GM12878 (cell line): ENCODE measurements at regions not wholly inside any gene's neighbourhood (a gene's known extent, or its start where the extent isn't known, plus 50 kb on each side); places are given as distances from the start of the nearest gene placed in this dataset.

ENCODE experiments used
- ATAC-seq: fragments of 200-7000 bp; cut with Tn5 transposase; 3 replicates; pipeline ENCODE4 v1.9.1; 2020; ENCODE audit warnings: mild to moderate bottlenecking, moderate library complexity
- BruUV-seq: library from RNA; stranded (reverse); fragments of 400-500 nt; replicated peaks from 2 replicates; lab custom pipeline; 2021; lab: Mats Ljungman, UMichigan
- CTCF ChIA-PET: fragments of 300-600 bp; sonication (Branson Sonifier 250); formaldehyde crosslinking; extraction: SDS; loops from one replicate; lab custom pipeline; 2021; ENCODE audit warnings: inconsistent platforms; lab: Yijun Ruan, JAX
- POLR2A ChIA-PET: fragments of 350-600 bp; formaldehyde crosslinking; extraction: SDS; loops from one replicate; lab custom pipeline; 2021; ENCODE audit warnings: inconsistent platforms; lab: Charles Lee
- RAD21 ChIA-PET: fragments of 300-600 bp; sonication (Branson Sonifier 250); formaldehyde crosslinking; loops from one replicate; lab custom pipeline; 2023; ENCODE audit warnings: antibody characterized with exemption; ENCODE audit not compliant: unreplicated experiment; lab: Charles Lee
- SMC1A ChIA-PET: fragments of 300-600 bp; sonication (Branson Sonifier 250); formaldehyde crosslinking; loops from one replicate; lab custom pipeline; 2023; ENCODE audit not compliant: unreplicated experiment, uncharacterized antibody; lab: Charles Lee
- DNase-seq: peaks from one replicate; pipeline ENCODE4 v3.0.0-alpha.2; 2011; ENCODE audit warnings: low read depth, low spot score
- FAIRE-seq: peaks from 3 replicates; lab custom pipeline; 2011; peaks lifted over from hg19 to GRCh38; lab: Jason Lieb, UNC
- H2AFZ ChIP-seq: 2 replicates; pipeline ENCODE4 v1.6.0; 2011; ENCODE audit warnings: low read depth, low read length, control low read depth; ENCODE audit not compliant: control insufficient read depth
- H3K27ac ChIP-seq: 2 replicates; pipeline ENCODE4 v1.5.1; 2011; ENCODE audit warnings: control low read depth; ENCODE audit not compliant: control insufficient read depth, insufficient read depth
- H3K27me3 ChIP-seq, 2 experiments: replicated peaks in 1 of 2; 2 replicates each; pipeline versions ENCODE4 v1.6.0 to v1.6.1; 2011; ENCODE audit warnings: low read length in 1 of 2; ENCODE audit not compliant: control insufficient read depth in 2 of 2, insufficient read depth in 2 of 2
- H3K36me3 ChIP-seq, 2 experiments: 2 replicates each; pipeline ENCODE4 v1.5.1; 2011; ENCODE audit warnings: low read length in 1 of 2; ENCODE audit not compliant: control insufficient read depth in 2 of 2, insufficient read depth in 2 of 2
- H3K4me1 ChIP-seq: 2 replicates; pipeline ENCODE4 v1.6.1; 2011; ENCODE audit warnings: mild to moderate bottlenecking, low read length, moderate library complexity, mixed read lengths; ENCODE audit not compliant: control insufficient read depth, insufficient read depth
- H3K4me2 ChIP-seq: 2 replicates; pipeline ENCODE4 v1.6.0; 2011; ENCODE audit warnings: control low read depth; ENCODE audit not compliant: control insufficient read depth, insufficient read depth
- H3K4me3 ChIP-seq: fragments of 200-600 bp; sonication (generic); 2 replicates; pipeline ENCODE4 v1.5.1; 2016
- H3K79me2 ChIP-seq: 2 replicates; pipeline ENCODE4 v1.6.0; 2011; ENCODE audit warnings: low read length; ENCODE audit not compliant: control insufficient read depth, insufficient read depth
- H3K9ac ChIP-seq: 2 replicates; pipeline ENCODE4 v1.8.0; 2011; ENCODE audit warnings: low read length, control low read depth, mixed read lengths; ENCODE audit not compliant: control insufficient read depth, insufficient read depth
- H3K9me3 ChIP-seq: replicated peaks from 3 replicates; pipeline ENCODE4 v1.5.1; 2011; ENCODE audit warnings: mild to moderate bottlenecking, low read length; ENCODE audit not compliant: control insufficient read depth, insufficient read depth
- H4K20me1 ChIP-seq: 2 replicates; pipeline ENCODE4 v1.6.0; 2011; ENCODE audit not compliant: control insufficient read depth, insufficient read depth
- ATF7 ChIP-seq: fragments of 450-650 bp; IDR thresholded peaks from 2 replicates; pipeline ENCODE4 v1.6.1; 2016; ENCODE audit warnings: low read depth, mild to moderate bottlenecking
- BMI1 ChIP-seq: fragments of 450-650 bp; IDR thresholded peaks from 2 replicates; pipeline ENCODE4 v1.6.1; 2016; ENCODE audit warnings: mild to moderate bottlenecking, moderate library complexity, borderline replicate concordance
- EED ChIP-seq: sonication (generic); IDR thresholded peaks from 2 replicates; pipeline ENCODE4 v1.6.1; 2016; ENCODE audit warnings: antibody characterized with exemption, low read depth
- HDGF ChIP-seq: fragments of 450-650 bp; IDR thresholded peaks from 2 replicates; pipeline ENCODE4 v1.6.1; 2016; ENCODE audit warnings: antibody characterized with exemption
- IKZF2 ChIP-seq, 2 experiments: fragments of 450-650 bp; IDR thresholded peaks; 2 replicates each; pipeline ENCODE4 v1.6.1; 2017; ENCODE audit warnings: mild to moderate bottlenecking in 2 of 2, moderate library complexity in 2 of 2
- IRF4 ChIP-seq: IDR thresholded peaks from 2 replicates; pipeline ENCODE4 v1.6.1; 2011; ENCODE audit warnings: low read depth, low read length
- MTA3 ChIP-seq: IDR thresholded peaks from 2 replicates; pipeline ENCODE4 v1.6.1; 2012; ENCODE audit warnings: low read length, inconsistent platforms, borderline replicate concordance
- MXI1 ChIP-seq: fragments of 150-350 bp; IDR thresholded peaks from 2 replicates; pipeline ENCODE4 v1.6.1; 2011; ENCODE audit warnings: low read depth, mild to moderate bottlenecking, inconsistent platforms, low read length, improper control_type of control experiment
- POLR2AphosphoS5 ChIP-seq: IDR thresholded peaks from 2 replicates; pipeline ENCODE4 v1.6.1; 2011; ENCODE audit warnings: mild to moderate bottlenecking, low read length, inconsistent platforms
- RAD51 ChIP-seq: fragments of 450-650 bp; IDR thresholded peaks from 2 replicates; pipeline ENCODE4 v1.6.1; 2016; ENCODE audit warnings: moderate library complexity, mild to moderate bottlenecking, inconsistent platforms
- RBBP5 ChIP-seq: fragments of 200-600 bp; sonication (generic); conservative IDR thresholded peaks from 2 replicates; pipeline ENCODE4 v1.6.1; 2016
- ZBED1 ChIP-seq: IDR thresholded peaks from 2 replicates; pipeline ENCODE4 v1.6.1; 2016; ENCODE audit warnings: borderline replicate concordance
- WGBS: methylation state at CpG from one replicate; pipeline ENCODE4 v1.1.6; 2016; ENCODE audit warnings: low lambda C conversion rate; ENCODE audit not compliant: insufficient replicate concordance, insufficient coverage; ENCODE audit errors: missing lambda C conversion rate; 5-methylcytosine and 5-hydroxymethylcytosine counted together
- in situ Hi-C: fragments of 300-500 bp; cut with MboI; formaldehyde crosslinking; loops from 9 replicates; pipeline ENCODE4 v1.14.3; 2018; ENCODE audit warnings: mixed read lengths
- intact Hi-C: fragments of 100-400 bp; cut with micrococcal nuclease; formaldehyde crosslinking; loops from one replicate; pipeline ENCODE4 v1.14.2; 2022; ENCODE audit not compliant: unreplicated experiment
- TF ChIP-seq, protein P1 (sequence below), 3 experiments: IDR thresholded peaks in 2 of 3; conservative IDR thresholded peaks in 1 of 3; 2 replicates each; pipeline ENCODE4 v1.5.1; 2011; ENCODE audit warnings: low read depth in 3 of 3, low read length in 3 of 3, mild to moderate bottlenecking in 3 of 3, control low read depth in 2 of 3, moderate library complexity in 2 of 3, inconsistent platforms in 1 of 3, mixed read lengths in 1 of 3; ENCODE audit not compliant: control insufficient read depth in 2 of 3, insufficient read depth in 1 of 3; ENCODE audit errors: extremely low read depth in 1 of 3
- TF ChIP-seq, protein P2 (sequence below): IDR thresholded peaks from 2 replicates; pipeline ENCODE4 v1.6.1; 2011; ENCODE audit warnings: mild to moderate bottlenecking, low read depth, low read length, moderate library complexity; ENCODE audit not compliant: insufficient replicate concordance
- TF ChIP-seq, protein P3 (sequence below): fragments of 450-650 bp; IDR thresholded peaks from 2 replicates; pipeline ENCODE4 v1.6.1; 2016; ENCODE audit warnings: mild to moderate bottlenecking
- TF ChIP-seq, protein P4 (sequence below): fragments of 150-350 bp; IDR thresholded peaks from 2 replicates; pipeline ENCODE4 v1.6.1; 2016; ENCODE audit warnings: low read depth, low read length
- TF ChIP-seq, protein P5 (sequence below): IDR thresholded peaks from 2 replicates; pipeline ENCODE4 v1.6.1; 2012; ENCODE audit warnings: low read depth, low read length, improper control_type of control experiment

DNA sequence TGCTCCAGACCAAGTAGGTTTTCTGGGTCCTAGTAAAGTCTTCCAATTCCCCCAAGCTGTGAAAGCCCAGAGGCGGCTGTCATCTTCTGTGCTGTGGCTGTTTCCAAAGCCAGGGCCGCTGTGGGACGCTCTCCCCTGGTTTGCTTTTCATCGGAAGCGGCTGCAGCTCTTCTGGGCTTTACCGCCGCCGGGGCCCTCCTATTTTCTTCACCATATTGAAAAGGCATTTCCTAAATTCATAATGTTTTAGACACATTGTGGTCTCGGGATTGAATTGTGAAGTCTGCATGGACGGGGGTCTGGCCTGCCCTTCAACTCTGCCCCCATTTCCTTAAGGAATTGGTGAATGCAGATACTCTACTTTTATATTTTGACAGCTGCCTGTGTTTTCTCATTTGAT is 551.4 kb upstream of the MGMT start (continued):
- TF ChIP-seq, protein P1, sequence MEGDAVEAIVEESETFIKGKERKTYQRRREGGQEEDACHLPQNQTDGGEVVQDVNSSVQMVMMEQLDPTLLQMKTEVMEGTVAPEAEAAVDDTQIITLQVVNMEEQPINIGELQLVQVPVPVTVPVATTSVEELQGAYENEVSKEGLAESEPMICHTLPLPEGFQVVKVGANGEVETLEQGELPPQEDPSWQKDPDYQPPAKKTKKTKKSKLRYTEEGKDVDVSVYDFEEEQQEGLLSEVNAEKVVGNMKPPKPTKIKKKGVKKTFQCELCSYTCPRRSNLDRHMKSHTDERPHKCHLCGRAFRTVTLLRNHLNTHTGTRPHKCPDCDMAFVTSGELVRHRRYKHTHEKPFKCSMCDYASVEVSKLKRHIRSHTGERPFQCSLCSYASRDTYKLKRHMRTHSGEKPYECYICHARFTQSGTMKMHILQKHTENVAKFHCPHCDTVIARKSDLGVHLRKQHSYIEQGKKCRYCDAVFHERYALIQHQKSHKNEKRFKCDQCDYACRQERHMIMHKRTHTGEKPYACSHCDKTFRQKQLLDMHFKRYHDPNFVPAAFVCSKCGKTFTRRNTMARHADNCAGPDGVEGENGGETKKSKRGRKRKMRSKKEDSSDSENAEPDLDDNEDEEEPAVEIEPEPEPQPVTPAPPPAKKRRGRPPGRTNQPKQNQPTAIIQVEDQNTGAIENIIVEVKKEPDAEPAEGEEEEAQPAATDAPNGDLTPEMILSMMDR (IDR thresholded peaks at IDR 0.05 in 2 of 3, conservative IDR thresholded peaks at IDR 0.05 in 1 of 3; ENCODE audit: control insufficient read depth in 2 of 3, extremely low read depth in 1 of 3, insufficient read depth in 1 of 3, low read depth in 3 of 3, low read length in 3 of 3) = no peak
- TF ChIP-seq, all 136 proteins: peak for 0

DNA sequence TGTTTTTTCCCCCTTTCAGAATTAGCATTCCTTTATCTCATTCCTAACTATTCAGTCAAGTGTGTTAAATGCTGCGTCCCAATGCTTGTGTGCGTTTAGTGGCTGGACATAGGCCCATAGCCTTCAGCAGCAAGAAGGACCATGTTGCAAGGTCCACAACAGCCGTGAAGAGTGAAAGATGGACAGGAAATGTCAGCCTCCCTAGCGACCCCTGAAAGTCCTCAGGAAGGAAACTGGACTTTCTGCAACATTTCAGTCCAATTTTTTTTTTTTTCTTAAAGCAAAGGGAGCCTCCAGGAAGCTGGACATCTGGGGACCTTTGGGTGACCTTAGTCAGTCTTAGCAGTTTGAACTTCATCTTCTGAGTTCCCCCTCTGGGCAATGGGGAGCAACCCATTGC is 550.7 kb upstream of the MGMT start:
- BruUV-seq = no TSS peak
- H3K4me3 ChIP-seq = no peak overlapping the region
- ChIA-PET CTCF (no interaction called here), RAD21 (no interaction called here), POLR2A (no interaction called here), SMC1A (no interaction called here)
- no peaks in the 10 kb centered on the region for H4K20me1 ChIP-seq
- H3K9me3 ChIP-seq = no peaks in the 10 kb centered on the region
- no peak overlapping the region for H3K4me2 ChIP-seq
- no peak overlapping the region for H3K9ac ChIP-seq
- no peaks in the 10 kb centered on the region for H3K4me1 ChIP-seq
- ATAC-seq (no peak), DNase-seq (no peak), FAIRE-seq (no peak)
- no peaks in the 10 kb centered on the region for H3K27me3 ChIP-seq
- H3K27ac ChIP-seq = no peak overlapping the region
- WGBS = 30% methylated on average over 4 of the region's 4 CpGs
- H3K79me2 ChIP-seq = no peaks in the 10 kb centered on the region
- no peaks in the 10 kb centered on the region for H3K36me3 ChIP-seq
- TF ChIP-seq, protein P2, sequence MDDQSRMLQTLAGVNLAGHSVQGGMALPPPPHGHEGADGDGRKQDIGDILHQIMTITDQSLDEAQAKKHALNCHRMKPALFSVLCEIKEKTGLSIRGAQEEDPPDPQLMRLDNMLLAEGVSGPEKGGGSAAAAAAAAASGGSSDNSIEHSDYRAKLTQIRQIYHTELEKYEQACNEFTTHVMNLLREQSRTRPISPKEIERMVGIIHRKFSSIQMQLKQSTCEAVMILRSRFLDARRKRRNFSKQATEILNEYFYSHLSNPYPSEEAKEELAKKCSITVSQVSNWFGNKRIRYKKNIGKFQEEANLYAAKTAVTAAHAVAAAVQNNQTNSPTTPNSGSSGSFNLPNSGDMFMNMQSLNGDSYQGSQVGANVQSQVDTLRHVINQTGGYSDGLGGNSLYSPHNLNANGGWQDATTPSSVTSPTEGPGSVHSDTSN = no peak
- TF ChIP-seq EED (no peak), RAD51 (no peak), RBBP5 (no peak), IKZF2 (IDR thresholded peaks at IDR 0.05) (no peak), HDGF (no peak), BMI1 (no peak), IRF4 (no peak), ATF7 (no peak), ZBED1 (no peak), POLR2AphosphoS5 (no peak), MTA3 (no peak), MXI1 (no peak)
- TF ChIP-seq, protein P3, sequence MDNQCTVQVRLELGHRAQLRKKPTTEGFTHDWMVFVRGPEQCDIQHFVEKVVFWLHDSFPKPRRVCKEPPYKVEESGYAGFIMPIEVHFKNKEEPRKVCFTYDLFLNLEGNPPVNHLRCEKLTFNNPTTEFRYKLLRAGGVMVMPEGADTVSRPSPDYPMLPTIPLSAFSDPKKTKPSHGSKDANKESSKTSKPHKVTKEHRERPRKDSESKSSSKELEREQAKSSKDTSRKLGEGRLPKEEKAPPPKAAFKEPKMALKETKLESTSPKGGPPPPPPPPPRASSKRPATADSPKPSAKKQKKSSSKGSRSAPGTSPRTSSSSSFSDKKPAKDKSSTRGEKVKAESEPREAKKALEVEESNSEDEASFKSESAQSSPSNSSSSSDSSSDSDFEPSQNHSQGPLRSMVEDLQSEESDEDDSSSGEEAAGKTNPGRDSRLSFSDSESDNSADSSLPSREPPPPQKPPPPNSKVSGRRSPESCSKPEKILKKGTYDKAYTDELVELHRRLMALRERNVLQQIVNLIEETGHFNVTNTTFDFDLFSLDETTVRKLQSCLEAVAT = no peak
- TF ChIP-seq, protein P4, sequence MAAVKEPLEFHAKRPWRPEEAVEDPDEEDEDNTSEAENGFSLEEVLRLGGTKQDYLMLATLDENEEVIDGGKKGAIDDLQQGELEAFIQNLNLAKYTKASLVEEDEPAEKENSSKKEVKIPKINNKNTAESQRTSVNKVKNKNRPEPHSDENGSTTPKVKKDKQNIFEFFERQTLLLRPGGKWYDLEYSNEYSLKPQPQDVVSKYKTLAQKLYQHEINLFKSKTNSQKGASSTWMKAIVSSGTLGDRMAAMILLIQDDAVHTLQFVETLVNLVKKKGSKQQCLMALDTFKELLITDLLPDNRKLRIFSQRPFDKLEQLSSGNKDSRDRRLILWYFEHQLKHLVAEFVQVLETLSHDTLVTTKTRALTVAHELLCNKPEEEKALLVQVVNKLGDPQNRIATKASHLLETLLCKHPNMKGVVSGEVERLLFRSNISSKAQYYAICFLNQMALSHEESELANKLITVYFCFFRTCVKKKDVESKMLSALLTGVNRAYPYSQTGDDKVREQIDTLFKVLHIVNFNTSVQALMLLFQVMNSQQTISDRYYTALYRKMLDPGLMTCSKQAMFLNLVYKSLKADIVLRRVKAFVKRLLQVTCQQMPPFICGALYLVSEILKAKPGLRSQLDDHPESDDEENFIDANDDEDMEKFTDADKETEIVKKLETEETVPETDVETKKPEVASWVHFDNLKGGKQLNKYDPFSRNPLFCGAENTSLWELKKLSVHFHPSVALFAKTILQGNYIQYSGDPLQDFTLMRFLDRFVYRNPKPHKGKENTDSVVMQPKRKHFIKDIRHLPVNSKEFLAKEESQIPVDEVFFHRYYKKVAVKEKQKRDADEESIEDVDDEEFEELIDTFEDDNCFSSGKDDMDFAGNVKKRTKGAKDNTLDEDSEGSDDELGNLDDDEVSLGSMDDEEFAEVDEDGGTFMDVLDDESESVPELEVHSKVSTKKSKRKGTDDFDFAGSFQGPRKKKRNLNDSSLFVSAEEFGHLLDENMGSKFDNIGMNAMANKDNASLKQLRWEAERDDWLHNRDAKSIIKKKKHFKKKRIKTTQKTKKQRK = no peak
- TF ChIP-seq, protein P5, sequence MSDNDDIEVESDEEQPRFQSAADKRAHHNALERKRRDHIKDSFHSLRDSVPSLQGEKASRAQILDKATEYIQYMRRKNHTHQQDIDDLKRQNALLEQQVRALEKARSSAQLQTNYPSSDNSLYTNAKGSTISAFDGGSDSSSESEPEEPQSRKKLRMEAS = no peak
- intact Hi-C loops (no loop called here), in situ Hi-C loops (no loop called here)
- H2AFZ ChIP-seq = no peak overlapping the region
